Endodermal cell (in vitro differentiated cells): ENCODE measurements at regions not wholly inside any gene's neighbourhood (a gene's known extent, or its start where the extent isn't known, plus 50 kb on each side); places are given as distances from the start of the nearest gene placed in this dataset.

Source experiments
- DNase-seq: peaks from one replicate; pipeline ENCODE4 v3.0.0-alpha.2; 2017
- H3K27ac ChIP-seq: 2 replicates; pipeline ENCODE4 v1.5.1; 2013; ENCODE audit warnings: mild to moderate bottlenecking, low read depth, low read length, moderate library complexity
- H3K27me3 ChIP-seq: 2 replicates; pipeline ENCODE4 v1.6.1; 2013; ENCODE audit warnings: mild to moderate bottlenecking, low read length, moderate library complexity; ENCODE audit not compliant: insufficient read depth, control insufficient read depth, poor library complexity, severe bottlenecking
- H3K36me3 ChIP-seq: 2 replicates; pipeline ENCODE4 v1.7.0; 2013; ENCODE audit warnings: mild to moderate bottlenecking, low read length, moderate library complexity; ENCODE audit not compliant: control insufficient read depth, insufficient read depth
- H3K4me1 ChIP-seq: one replicate; pipeline ENCODE4 v1.7.0; 2013; ENCODE audit warnings: low read length; ENCODE audit not compliant: control insufficient read depth, insufficient read depth
- H3K4me3 ChIP-seq: 2 replicates; pipeline ENCODE4 v1.5.1; 2013; ENCODE audit warnings: mild to moderate bottlenecking, low read length, moderate library complexity
- H3K9ac ChIP-seq: 2 replicates; pipeline ENCODE4 v1.6.1; 2013; ENCODE audit warnings: mild to moderate bottlenecking, low read length, moderate library complexity; ENCODE audit not compliant: poor library complexity, severe bottlenecking; ENCODE audit errors: extremely low read depth
- H3K9me3 ChIP-seq: 2 replicates; pipeline ENCODE4 v1.6.1; 2013; ENCODE audit warnings: mild to moderate bottlenecking, low read length, moderate library complexity; ENCODE audit not compliant: control insufficient read depth
- H3K27ac Mint-ChIP-seq: 2 replicates; pipeline ENCODE4 v1.8.0; 2020; ENCODE audit warnings: mixed read lengths
- H3K27me3 Mint-ChIP-seq: 2 replicates; pipeline ENCODE4 v1.8.0; 2021; ENCODE audit warnings: mild to moderate bottlenecking, mixed read lengths; ENCODE audit not compliant: insufficient read depth
- H3K36me3 Mint-ChIP-seq: 2 replicates; pipeline ENCODE4 v1.8.0; 2020; ENCODE audit warnings: low read depth, mixed read lengths
- H3K4me1 Mint-ChIP-seq: 2 replicates; pipeline ENCODE4 v1.8.0; 2020; ENCODE audit warnings: mixed read lengths
- H3K4me3 Mint-ChIP-seq: 2 replicates; pipeline ENCODE4 v1.8.0; 2020; ENCODE audit warnings: mild to moderate bottlenecking, moderate library complexity, mixed read lengths
- H3K9me3 Mint-ChIP-seq: 2 replicates; pipeline ENCODE4 v1.8.0; 2020; ENCODE audit warnings: mild to moderate bottlenecking, mixed read lengths
- CTCF ChIP-seq: fragments of 200-600 bp; sonication (generic); conservative IDR thresholded peaks from 2 replicates; pipeline ENCODE4 v1.5.0; 2021; ENCODE audit warnings: antibody characterized with exemption, mild to moderate bottlenecking
- WGBS, 2 experiments: methylation state at CpG; one replicate each; pipeline versions ENCODE4 v1.1.5 to v1.1.7; 2013; ENCODE audit warnings: missing lambda C conversion rate in 2 of 2, mixed read lengths in 1 of 2; ENCODE audit not compliant: insufficient coverage in 1 of 2, insufficient read length in 1 of 2; 5-methylcytosine and 5-hydroxymethylcytosine counted together

GRCh38 chr21:24197923-24198322, 1409.4 kb downstream of the MRPL39 start:
- Mint-ChIP-seq H3K36me3 (no peaks in the 10 kb centered on the region), H3K9me3 (peaks cover 44% of the 10 kb centered on the region), H3K27ac (no peak overlapping the region), H3K4me1 (no peaks in the 10 kb centered on the region), H3K4me3 (no peak overlapping the region), H3K27me3 (no peaks in the 10 kb centered on the region)
- Histone ChIP-seq H3K36me3 (no peaks in the 10 kb centered on the region), H3K27ac (no peak overlapping the region), H3K4me3 (no peak overlapping the region), H3K9me3 (peaks cover 3% of the 10 kb centered on the region), H3K4me1 (no peaks in the 10 kb centered on the region), H3K27me3 (no peaks in the 10 kb centered on the region), H3K9ac (no peak overlapping the region)
- no peak for TF ChIP-seq CTCF
- no peak for DNase-seq

GRCh38 chr21:24197132-24197643, 1410.1 kb downstream of the MRPL39 start:
- H3K9me3 Mint-ChIP-seq, result peaks cover 44% of the 10 kb centered on the region

GRCh38 chr21:24188506-24188905, 1418.8 kb downstream of the MRPL39 start:
- Histone ChIP-seq H3K27ac (no peak overlapping the region), H3K4me1 (no peaks in the 10 kb centered on the region), H3K36me3 (no peaks in the 10 kb centered on the region), H3K9ac (no peak overlapping the region), H3K4me3 (no peak overlapping the region), H3K27me3 (peaks cover 8% of the 10 kb centered on the region), H3K9me3 (peaks cover 20% of the 10 kb centered on the region)
- Mint-ChIP-seq H3K4me1 (no peaks in the 10 kb centered on the region), H3K4me3 (no peak overlapping the region), H3K9me3 (peaks cover 60% of the 10 kb centered on the region), H3K27ac (no peak overlapping the region), H3K27me3 (peaks cover 5% of the 10 kb centered on the region), H3K36me3 (no peaks in the 10 kb centered on the region)
- DNase-seq, result no peak
- TF ChIP-seq CTCF, result no peak
- WGBS, 2 experiments, result 81 to 94% methylated on average over 3 to 4 of the region's 4 CpGs

More at GRCh38 chr21:24197132-24197643, 1410.1 kb downstream of the MRPL39 start:
- Histone ChIP-seq H3K9me3 (peaks cover 3% of the 10 kb centered on the region), H3K4me3 (no peak overlapping the region), H3K4me1 (no peaks in the 10 kb centered on the region), H3K27ac (no peak overlapping the region), H3K27me3 (no peaks in the 10 kb centered on the region), H3K9ac (no peak overlapping the region), H3K36me3 (no peaks in the 10 kb centered on the region)
- Mint-ChIP-seq H3K4me3 (no peak overlapping the region), H3K4me1 (no peaks in the 10 kb centered on the region), H3K36me3 (no peaks in the 10 kb centered on the region), H3K27me3 (no peaks in the 10 kb centered on the region), H3K27ac (no peak overlapping the region)
- 91 to 95% methylated on average over 3 to 4 of the region's 5 CpGs for WGBS, 2 experiments
- no peak for TF ChIP-seq CTCF
- no peak for DNase-seq
